ENCODE measurements at regions not wholly inside any gene's neighbourhood (a gene's known extent, or its start where the extent isn't known, plus 50 kb on each side); places are given as distances from the start of the nearest gene placed in this dataset.

- Histone ChIP-seq H3K4me3 (no peak overlapping the region), H3K27ac (no peak overlapping the region), H3K36me3 (no peaks in the 10 kb centered on the region), H3K27me3 (no peaks in the 10 kb centered on the region), H3K9me3 (peaks cover 0 to 36% (median 19%) of the 10 kb centered on the region in 11 donors), H3K4me1 (peaks cover 0 to 21% (median 4%) of the 10 kb centered on the region in 9 donors)
- TF ChIP-seq CTCF (IDR thresholded peaks at IDR 0.05) = no peak
- ATAC-seq (no peak), DNase-seq (no peak)
- WGBS, 2 donors = 90 to 100% methylated on average over 1 of the region's 1 CpG
- intact Hi-C loops (cut with DNase I) = loop anchor here in 1 of 10 donors (10.0 kb wide), 1 partner anchor 201 kb away; no protein-coding TSS in a partner anchor
Observed at GRCh38 chr18:10044054-10044453, 130.2 kb downstream of the VAPA start.

GRCh38 chr18:10045296-10045891, 131.6 kb downstream of the VAPA start:
- no peak for DNase-seq

GRCh38 chr18:10046178-10046807, 132.5 kb downstream of the VAPA start:
- intact Hi-C loops (cut with DNase I) = loop anchor here in 1 of 10 donors (10.0 kb wide), 1 partner anchor 199 kb away; no protein-coding TSS in a partner anchor
- Histone ChIP-seq H3K27me3 (no peaks in the 10 kb centered on the region), H3K9me3 (peaks cover 0 to 30% (median 19%) of the 10 kb centered on the region in 11 donors), H3K4me1 (peaks cover 0 to 5% (median 0%) of the 10 kb centered on the region in 9 donors), H3K27ac (peak overlapping the region in 1 of 10 donors; percentile 12), H3K4me3 (no peak overlapping the region), H3K36me3 (no peaks in the 10 kb centered on the region)
- no peak for DNase-seq
- whole genome bisulfite sequencing, 2 donors = 88% methylated on average over 13 of the region's 13 CpGs
- ATAC-seq = no peak
- TF ChIP-seq CTCF (IDR thresholded peaks at IDR 0.05) = no peak

More at GRCh38 chr18:10045296-10045891, 131.6 kb downstream of the VAPA start:
- H3K4me1 ChIP-seq = peaks cover 0 to 14% (median 0%) of the 10 kb centered on the region in 9 donors
- ATAC-seq = no peak
- no peak overlapping the region for H3K27ac ChIP-seq
- no peaks in the 10 kb centered on the region for H3K36me3 ChIP-seq
- no peaks in the 10 kb centered on the region for H3K27me3 ChIP-seq
- H3K9me3 ChIP-seq = peaks cover 0 to 36% (median 19%) of the 10 kb centered on the region in 11 donors
- intact Hi-C loops (cut with DNase I) = loop anchor here in 1 of 10 donors (10.0 kb wide), 1 partner anchor 199 kb away; no protein-coding TSS in a partner anchor
- 93 to 95% methylated on average over 23 of the region's 23 CpGs for WGBS, 2 donors
- H3K4me3 ChIP-seq = no peak overlapping the region
- no peak for TF ChIP-seq CTCF (IDR thresholded peaks at IDR 0.05)

- intact Hi-C loops (cut with DNase I) = loop anchor here in 1 of 10 donors (10.0 kb wide), 1 partner anchor 198 kb away; no protein-coding TSS in a partner anchor
- no peaks in the 10 kb centered on the region for H3K27me3 ChIP-seq
- H3K4me3 ChIP-seq = no peak overlapping the region
- H3K36me3 ChIP-seq = no peaks in the 10 kb centered on the region
- TF ChIP-seq CTCF (IDR thresholded peaks at IDR 0.05) = no peak
- no peak overlapping the region for H3K27ac ChIP-seq
- ATAC-seq = no peak
- WGBS, 2 donors = 90 to 92% methylated on average over 6 of the region's 6 CpGs
- no peak for DNase-seq
- H3K4me1 ChIP-seq = peaks cover 0 to 3% (median 0%) of the 10 kb centered on the region in 9 donors
- H3K9me3 ChIP-seq = peaks cover 0 to 20% (median 13%) of the 10 kb centered on the region in 11 donors
Observed at GRCh38 chr18:10047237-10047636, 133.4 kb downstream of the VAPA start.
